Transverse colon (tissue), 4 donors: ENCODE measurements at regions not wholly inside any gene's neighbourhood (a gene's known extent, or its start where the extent isn't known, plus 50 kb on each side); places are given as distances from the start of the nearest gene placed in this dataset.

Experiments
- DNase-seq: peaks from one replicate; pipeline ENCODE4 v3.0.0-alpha.2; 2019
- H3K27ac ChIP-seq, 4 donors: fragments of 200-600 bp; sonication (generic); 2 replicates each; pipeline ENCODE4 v1.5.1; 2016 to 2018; ENCODE audit warnings: inconsistent platforms in 4 of 4
- H3K27me3 ChIP-seq: fragments of 200-600 bp; sonication (generic); 2 replicates; pipeline ENCODE4 v1.5.1; 2017; ENCODE audit warnings: inconsistent platforms
- H3K36me3 ChIP-seq, 4 donors: fragments of 200-600 bp; sonication (generic); 2 replicates each; pipeline ENCODE4 v1.5.1; 2017 to 2019; ENCODE audit warnings: inconsistent platforms in 4 of 4
- H3K4me1 ChIP-seq, 4 donors: fragments of 200-600 bp; sonication (generic); 2 replicates each; pipeline ENCODE4 v1.5.1; 2017 to 2020; ENCODE audit warnings: inconsistent platforms in 4 of 4
- H3K4me3 ChIP-seq, 4 donors: fragments of 200-600 bp; sonication (generic); 1 replicate in 1 of 4; 2 replicates in 3 of 4; pipeline versions ENCODE4 v1.5.1 to v1.6.1; 2017 to 2019; ENCODE audit warnings: inconsistent platforms in 4 of 4
- H3K9me3 ChIP-seq, 2 donors: fragments of 200-600 bp; sonication (generic); 2 replicates each; pipeline ENCODE4 v1.5.1; 2017 to 2019; ENCODE audit warnings: inconsistent platforms in 2 of 2
- EP300 ChIP-seq: sonication (generic); formaldehyde crosslinking; IDR thresholded peaks from one replicate; pipeline ENCODE4 v1.6.1; 2017; ENCODE audit warnings: antibody characterized with exemption, low read depth
- POLR2A ChIP-seq: fragments of 450-650 bp; IDR thresholded peaks from one replicate; pipeline ENCODE4 v1.6.1; 2016; ENCODE audit warnings: antibody characterized with exemption, mild to moderate bottlenecking, moderate library complexity
- POLR2AphosphoS5 ChIP-seq, 3 donors: sonication (generic); formaldehyde crosslinking; IDR thresholded peaks; one replicate each; pipeline ENCODE4 v1.6.1; 2016; ENCODE audit warnings: antibody characterized with exemption in 3 of 3
- WGBS, 2 donors: methylation state at CpG; one replicate each; pipeline ENCODE4 v1.1.5; 2018; ENCODE audit warnings: low coverage in 1 of 2; 5-methylcytosine and 5-hydroxymethylcytosine counted together
- in situ Hi-C, 4 donors: fragments of 200-750 bp; cut with MboI; loops; one replicate each; pipeline versions ENCODE4 v1.15.0 to v1.15.1; 2017; ENCODE audit warnings: low sequenced_read_pairs in 3 of 4, low pct_ligation_motif_present in 1 of 4, low pct_unique_long_range_greater_than_20kb in 1 of 4
- intact Hi-C: fragments of 100-400 bp; cut with DNase I; formaldehyde crosslinking; loops from one replicate; pipeline ENCODE4 v1.15.1; 2023; ENCODE audit warnings: low total_unique reads
- TF ChIP-seq, protein P1 (sequence below), 5 experiments: fragments of 200-600 bp in 3 of 5; fragments of 450-650 bp in 2 of 5; sonication (generic) in 3 of 5; IDR thresholded peaks; 1 replicate in 2 of 5; 2 replicates in 3 of 5; pipeline ENCODE4 v1.5.1; 2016 to 2017; ENCODE audit warnings: antibody characterized with exemption in 5 of 5, inconsistent platforms in 3 of 5, mild to moderate bottlenecking in 2 of 5, moderate library complexity in 1 of 5

DNA sequence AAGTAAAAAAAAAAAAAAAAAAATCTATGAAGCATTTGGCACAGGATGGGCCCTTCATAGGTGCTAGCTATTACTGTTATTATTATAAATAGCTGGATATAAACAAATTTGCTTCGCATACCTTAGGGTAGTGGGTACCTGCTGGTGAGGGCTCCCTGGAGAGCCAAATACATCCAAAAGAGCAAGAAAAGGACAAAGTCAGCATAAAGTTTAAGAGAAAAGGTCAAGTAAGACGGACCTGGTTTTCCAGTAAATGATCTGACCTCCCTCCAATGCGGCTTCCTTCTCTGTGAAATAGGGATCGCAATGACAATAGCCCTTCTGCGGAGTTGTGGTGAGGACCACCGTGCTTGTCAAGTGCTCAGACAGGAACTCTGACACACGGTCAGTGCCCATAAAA, 214.5 kb downstream of the SNX10 start:
- no peak overlapping the region for H3K27ac ChIP-seq
- in situ Hi-C loops (loop anchor here in 1 of 4 donors (10.0 kb wide), 1 partner anchor 131 kb away; no protein-coding TSS in a partner anchor), intact Hi-C loops (no loop called here)
- H3K4me1 ChIP-seq = no peaks in the 10 kb centered on the region
- no peaks in the 10 kb centered on the region for H3K27me3 ChIP-seq
- 87 to 88% methylated on average over 3 to 7 of the region's 7 CpGs for WGBS, 2 donors
- H3K4me3 ChIP-seq = no peak overlapping the region
- no peak for DNase-seq
- TF ChIP-seq EP300 = no peak
- TF ChIP-seq POLR2AphosphoS5 (IDR thresholded peaks at IDR 0.05) = no peak
- TF ChIP-seq, protein P1, sequence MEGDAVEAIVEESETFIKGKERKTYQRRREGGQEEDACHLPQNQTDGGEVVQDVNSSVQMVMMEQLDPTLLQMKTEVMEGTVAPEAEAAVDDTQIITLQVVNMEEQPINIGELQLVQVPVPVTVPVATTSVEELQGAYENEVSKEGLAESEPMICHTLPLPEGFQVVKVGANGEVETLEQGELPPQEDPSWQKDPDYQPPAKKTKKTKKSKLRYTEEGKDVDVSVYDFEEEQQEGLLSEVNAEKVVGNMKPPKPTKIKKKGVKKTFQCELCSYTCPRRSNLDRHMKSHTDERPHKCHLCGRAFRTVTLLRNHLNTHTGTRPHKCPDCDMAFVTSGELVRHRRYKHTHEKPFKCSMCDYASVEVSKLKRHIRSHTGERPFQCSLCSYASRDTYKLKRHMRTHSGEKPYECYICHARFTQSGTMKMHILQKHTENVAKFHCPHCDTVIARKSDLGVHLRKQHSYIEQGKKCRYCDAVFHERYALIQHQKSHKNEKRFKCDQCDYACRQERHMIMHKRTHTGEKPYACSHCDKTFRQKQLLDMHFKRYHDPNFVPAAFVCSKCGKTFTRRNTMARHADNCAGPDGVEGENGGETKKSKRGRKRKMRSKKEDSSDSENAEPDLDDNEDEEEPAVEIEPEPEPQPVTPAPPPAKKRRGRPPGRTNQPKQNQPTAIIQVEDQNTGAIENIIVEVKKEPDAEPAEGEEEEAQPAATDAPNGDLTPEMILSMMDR (IDR thresholded peaks at IDR 0.05) = no peak
- TF ChIP-seq POLR2A = no peak
- no peaks in the 10 kb centered on the region for H3K36me3 ChIP-seq
- H3K9me3 ChIP-seq = no peaks in the 10 kb centered on the region

DNA sequence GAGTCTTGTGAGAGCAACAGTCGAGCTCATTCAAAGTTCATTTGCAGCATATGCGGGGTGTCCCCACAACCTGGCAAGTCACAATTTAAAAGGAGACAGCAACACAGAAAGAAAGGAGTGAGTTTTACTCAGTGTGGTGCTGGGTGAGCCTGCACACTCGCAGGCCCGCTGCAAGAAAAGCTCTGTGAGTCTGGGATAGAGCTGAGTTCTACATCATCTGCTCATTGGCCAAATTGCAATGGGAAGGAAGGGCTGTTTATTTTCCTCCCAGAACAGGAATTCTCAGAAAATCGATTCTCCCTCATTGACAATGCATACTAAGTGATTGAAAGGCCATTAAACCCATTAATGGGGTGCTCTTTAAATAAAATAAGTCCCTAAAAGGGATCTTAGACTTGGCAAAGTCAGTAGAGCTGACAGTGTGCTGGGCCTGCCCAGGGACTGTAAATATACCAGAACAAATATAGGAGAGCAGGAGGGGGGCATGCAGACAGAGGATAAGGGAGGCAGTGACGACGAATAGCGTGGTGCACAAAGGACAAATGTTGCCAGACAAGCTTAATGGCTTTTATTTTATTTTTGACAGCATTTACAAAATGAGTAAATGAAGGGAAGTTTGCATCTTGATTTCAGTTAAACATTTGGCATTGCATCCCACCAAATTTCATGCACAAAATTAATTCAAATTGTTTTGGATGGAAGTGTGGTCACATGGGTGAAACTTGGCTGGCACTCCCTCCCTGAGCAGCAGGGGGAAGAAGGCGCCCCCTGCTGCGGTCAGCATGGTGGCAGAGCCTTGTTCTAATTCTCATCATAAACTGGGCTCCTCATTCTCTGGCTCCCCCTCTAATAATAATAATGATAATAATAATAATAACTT, 215.7 kb downstream of the SNX10 start:
- no peak overlapping the region for H3K4me3 ChIP-seq
- no peaks in the 10 kb centered on the region for H3K36me3 ChIP-seq
- TF ChIP-seq, protein P1 (IDR thresholded peaks at IDR 0.05) = no peak
- TF ChIP-seq POLR2AphosphoS5 (IDR thresholded peaks at IDR 0.05) (no peak), POLR2A (no peak), EP300 (no peak)
- H3K9me3 ChIP-seq = no peaks in the 10 kb centered on the region
- in situ Hi-C loops = loop anchor here in 1 of 4 donors (10.0 kb wide), 1 partner anchor 133 kb away; no protein-coding TSS in a partner anchor
- 69 to 81% methylated on average over 6 to 10 of the region's 10 CpGs for WGBS, 2 donors
- H3K4me1 ChIP-seq = peaks cover 0 to 9% (median 4%) of the 10 kb centered on the region in 4 donors
- H3K27ac ChIP-seq = no peak overlapping the region
- no peaks in the 10 kb centered on the region for H3K27me3 ChIP-seq
- intact Hi-C loops = no loop called here
- no peak for DNase-seq

- no peaks in the 10 kb centered on the region for H3K27me3 ChIP-seq
- H3K9me3 ChIP-seq = no peaks in the 10 kb centered on the region
- intact Hi-C loops (no loop called here), in situ Hi-C loops (loop anchor here in 1 of 4 donors (10.0 kb wide), 1 partner anchor 134 kb away; no protein-coding TSS in a partner anchor)
- no peak overlapping the region for H3K27ac ChIP-seq
- no peak for TF ChIP-seq POLR2A
- no peak for TF ChIP-seq EP300
- peak; percentile 49 for DNase-seq
- H3K4me3 ChIP-seq = no peak overlapping the region
- 43 to 54% methylated on average over 3 to 8 of the region's 8 CpGs for WGBS, 2 donors
- peaks cover 0 to 10% (median 4%) of the 10 kb centered on the region in 4 donors for H3K4me1 ChIP-seq
- H3K36me3 ChIP-seq = no peaks in the 10 kb centered on the region
These were observed 216.8 kb downstream of the SNX10 start for GRCh38 chr7:26508481-26508880.

GRCh38 chr7:26508917-26509316, 217.3 kb downstream of the SNX10 start:
- no peak overlapping the region for H3K27ac ChIP-seq
- WGBS, 2 donors = 46 to 60% methylated on average over 5 of the region's 5 CpGs
- no peak overlapping the region for H3K4me3 ChIP-seq
- DNase-seq = no peak
- no peaks in the 10 kb centered on the region for H3K27me3 ChIP-seq
- in situ Hi-C loops = loop anchor here in 1 of 4 donors (10.0 kb wide), 1 partner anchor 134 kb away; no protein-coding TSS in a partner anchor
- TF ChIP-seq EP300 = no peak
- TF ChIP-seq, protein P1 (IDR thresholded peaks at IDR 0.05) = no peak
- no peaks in the 10 kb centered on the region for H3K36me3 ChIP-seq
- intact Hi-C loops = no loop called here
- H3K9me3 ChIP-seq = no peaks in the 10 kb centered on the region
- H3K4me1 ChIP-seq = peaks cover 0 to 10% (median 4%) of the 10 kb centered on the region in 4 donors
